Natural killer cell (primary cell): ENCODE measurements at regions not wholly inside any gene's neighbourhood (a gene's known extent, or its start where the extent isn't known, plus 50 kb on each side); places are given as distances from the start of the nearest gene placed in this dataset.

Source experiments
- ATAC-seq, 3 donors: fragments of 150-1000 bp in 2 of 3; fragments of 200-7000 bp in 1 of 3; cut with Tn5 transposase; 1 replicate in 1 of 3; 2 replicates in 2 of 3; pipeline ENCODE4 v1.10.0; 2021; ENCODE audit warnings: mild to moderate bottlenecking in 2 of 3, moderate library complexity in 2 of 3
- DNase-seq, 2 donors: peaks; one replicate each; pipeline versions ENCODE4 v3.0.0 to v3.0.0-alpha.2; 2013 to 2021; ENCODE audit warnings: mixed read lengths in 1 of 2
- H3K27ac ChIP-seq: one replicate; pipeline ENCODE4 v1.5.1; 2013; ENCODE audit warnings: mild to moderate bottlenecking, low read length
- H3K27me3 ChIP-seq: one replicate; pipeline ENCODE4 v1.6.1; 2013; ENCODE audit warnings: low read length; ENCODE audit not compliant: control insufficient read depth, insufficient read depth
- H3K36me3 ChIP-seq: one replicate; pipeline ENCODE4 v1.6.1; 2013; ENCODE audit warnings: low read length; ENCODE audit not compliant: control insufficient read depth, insufficient read depth
- H3K4me1 ChIP-seq: one replicate; pipeline ENCODE4 v1.6.1; 2013; ENCODE audit warnings: low read length; ENCODE audit not compliant: control insufficient read depth, insufficient read depth
- H3K4me3 ChIP-seq: one replicate; pipeline ENCODE4 v1.5.1; 2013; ENCODE audit warnings: low read length
- H3K9me3 ChIP-seq: one replicate; pipeline ENCODE4 v1.6.1; 2013; ENCODE audit warnings: low read length; ENCODE audit not compliant: control insufficient read depth, insufficient read depth
- H3K27ac Mint-ChIP-seq, 2 donors: one replicate each; pipeline ENCODE4 v1.8.0; 2022; ENCODE audit warnings: mild to moderate bottlenecking in 2 of 2, mixed read lengths in 2 of 2, moderate library complexity in 1 of 2
- H3K27me3 Mint-ChIP-seq, 2 donors: one replicate each; pipeline ENCODE4 v1.8.0; 2022; ENCODE audit warnings: low read depth in 2 of 2, mixed read lengths in 2 of 2
- H3K36me3 Mint-ChIP-seq: one replicate; pipeline ENCODE4 v1.8.0; 2022; ENCODE audit warnings: mixed read lengths
- H3K4me1 Mint-ChIP-seq, 2 donors: one replicate each; pipeline ENCODE4 v1.8.0; 2022; ENCODE audit warnings: mixed read lengths in 2 of 2
- H3K4me3 Mint-ChIP-seq: one replicate; pipeline ENCODE4 v1.8.0; 2022; ENCODE audit warnings: mild to moderate bottlenecking, moderate library complexity, mixed read lengths
- H3K9me3 Mint-ChIP-seq, 2 donors: one replicate each; pipeline ENCODE4 v1.8.0; 2022; ENCODE audit warnings: mixed read lengths in 2 of 2
- WGBS: methylation state at CpG from one replicate; pipeline ENCODE4 v1.1.7; 2013; ENCODE audit warnings: missing lambda C conversion rate; ENCODE audit not compliant: insufficient coverage; 5-methylcytosine and 5-hydroxymethylcytosine counted together
- intact Hi-C: fragments of 100-400 bp; cut with micrococcal nuclease; formaldehyde crosslinking; loops from one replicate; pipeline ENCODE4 v1.14.2; 2022
- TF ChIP-seq, protein P1 (sequence below): fragments of 200-600 bp; IDR thresholded peaks from one replicate; pipeline ENCODE4 v1.8.0; 2022; ENCODE audit warnings: antibody characterized with exemption

DNA sequence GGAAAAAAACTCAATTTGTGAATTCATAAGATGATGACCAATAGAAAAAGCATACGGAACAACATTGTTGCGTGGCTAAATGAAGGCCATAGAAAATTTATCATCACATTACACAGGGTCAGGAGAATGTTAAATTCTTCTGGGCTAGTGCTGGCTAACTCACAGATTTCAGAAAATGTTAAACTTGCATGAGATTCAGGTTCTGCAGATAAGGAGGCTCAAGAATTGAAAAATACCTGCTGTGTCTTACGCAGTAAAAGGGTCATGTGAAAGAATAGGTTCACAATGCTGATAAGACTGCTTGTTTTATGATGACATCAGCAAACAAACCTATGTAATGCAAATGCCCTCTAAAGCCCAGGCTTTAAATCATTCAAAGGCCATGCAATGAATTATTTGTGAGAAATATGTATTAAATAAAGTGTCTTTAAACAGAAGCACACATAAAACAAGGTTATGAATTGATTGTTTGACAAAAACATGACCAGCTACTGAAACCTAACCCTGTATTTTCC lies 378.8 kb downstream of the USP25 start:
- H3K9me3 Mint-ChIP-seq = peaks cover 4 to 5% of the 10 kb centered on the region in 2 donors
- Histone ChIP-seq H3K27ac (no peak overlapping the region), H3K4me3 (no peak overlapping the region), H3K36me3 (no peaks in the 10 kb centered on the region), H3K27me3 (no peaks in the 10 kb centered on the region), H3K4me1 (no peaks in the 10 kb centered on the region), H3K9me3 (peaks cover 2% of the 10 kb centered on the region)
- WGBS = 92% methylated on average over 3 of the region's 3 CpGs
- intact Hi-C loops = no loop called here
- ATAC-seq (no peak), DNase-seq (no peak)
- H3K27ac Mint-ChIP-seq = no peak overlapping the region
- TF ChIP-seq, protein P1, sequence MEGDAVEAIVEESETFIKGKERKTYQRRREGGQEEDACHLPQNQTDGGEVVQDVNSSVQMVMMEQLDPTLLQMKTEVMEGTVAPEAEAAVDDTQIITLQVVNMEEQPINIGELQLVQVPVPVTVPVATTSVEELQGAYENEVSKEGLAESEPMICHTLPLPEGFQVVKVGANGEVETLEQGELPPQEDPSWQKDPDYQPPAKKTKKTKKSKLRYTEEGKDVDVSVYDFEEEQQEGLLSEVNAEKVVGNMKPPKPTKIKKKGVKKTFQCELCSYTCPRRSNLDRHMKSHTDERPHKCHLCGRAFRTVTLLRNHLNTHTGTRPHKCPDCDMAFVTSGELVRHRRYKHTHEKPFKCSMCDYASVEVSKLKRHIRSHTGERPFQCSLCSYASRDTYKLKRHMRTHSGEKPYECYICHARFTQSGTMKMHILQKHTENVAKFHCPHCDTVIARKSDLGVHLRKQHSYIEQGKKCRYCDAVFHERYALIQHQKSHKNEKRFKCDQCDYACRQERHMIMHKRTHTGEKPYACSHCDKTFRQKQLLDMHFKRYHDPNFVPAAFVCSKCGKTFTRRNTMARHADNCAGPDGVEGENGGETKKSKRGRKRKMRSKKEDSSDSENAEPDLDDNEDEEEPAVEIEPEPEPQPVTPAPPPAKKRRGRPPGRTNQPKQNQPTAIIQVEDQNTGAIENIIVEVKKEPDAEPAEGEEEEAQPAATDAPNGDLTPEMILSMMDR = no peak
- H3K4me3 Mint-ChIP-seq = no peak overlapping the region
- H3K4me1 Mint-ChIP-seq = no peaks in the 10 kb centered on the region
- no peaks in the 10 kb centered on the region for H3K36me3 Mint-ChIP-seq
- no peaks in the 10 kb centered on the region for H3K27me3 Mint-ChIP-seq

DNA sequence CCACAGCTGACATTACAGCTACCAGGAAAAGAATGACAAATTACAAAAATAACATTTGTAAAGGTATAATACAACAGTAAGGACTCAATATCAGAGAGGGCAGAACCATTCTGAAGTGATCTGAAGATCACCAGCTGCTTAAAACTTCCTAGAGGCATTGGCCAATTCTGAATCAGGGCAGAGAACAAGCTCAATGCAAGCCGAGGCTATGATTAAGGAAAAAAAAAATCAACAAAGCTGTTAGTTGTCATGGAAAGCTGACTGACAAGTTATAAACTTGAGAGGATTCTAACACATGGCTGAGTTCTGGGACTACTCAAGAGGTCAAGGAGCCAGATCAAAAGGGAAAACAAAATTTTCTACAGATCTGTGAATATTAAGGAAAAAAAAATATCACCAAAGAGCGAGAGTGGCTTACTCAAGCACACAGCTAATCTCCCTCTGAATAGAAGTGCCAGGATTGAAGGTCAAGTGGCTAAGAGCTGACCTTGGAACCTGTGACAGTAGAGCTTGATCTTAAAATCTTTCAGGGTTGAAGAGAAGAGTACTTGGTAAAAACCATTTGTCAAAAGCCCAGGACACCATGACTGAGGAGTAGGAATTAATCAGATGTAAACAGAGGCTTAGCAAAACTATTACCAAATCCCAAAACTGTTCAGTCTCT lies 383.4 kb downstream of the USP25 start:
- H3K36me3 Mint-ChIP-seq = no peaks in the 10 kb centered on the region
- Histone ChIP-seq H3K36me3 (no peaks in the 10 kb centered on the region), H3K27me3 (no peaks in the 10 kb centered on the region), H3K4me1 (no peaks in the 10 kb centered on the region), H3K27ac (no peak overlapping the region), H3K4me3 (no peak overlapping the region), H3K9me3 (no peaks in the 10 kb centered on the region)
- peaks cover 0 to 2% of the 10 kb centered on the region in 2 donors for H3K9me3 Mint-ChIP-seq
- no peaks in the 10 kb centered on the region for H3K4me1 Mint-ChIP-seq
- 75% methylated on average over 1 of the region's 2 CpGs for WGBS
- intact Hi-C loops = no loop called here
- H3K4me3 Mint-ChIP-seq = no peak overlapping the region
- no peak overlapping the region for H3K27ac Mint-ChIP-seq
- DNase-seq = no peak
- no peak for ATAC-seq
- TF ChIP-seq, protein P1 = no peak
- H3K27me3 Mint-ChIP-seq = no peaks in the 10 kb centered on the region

DNA sequence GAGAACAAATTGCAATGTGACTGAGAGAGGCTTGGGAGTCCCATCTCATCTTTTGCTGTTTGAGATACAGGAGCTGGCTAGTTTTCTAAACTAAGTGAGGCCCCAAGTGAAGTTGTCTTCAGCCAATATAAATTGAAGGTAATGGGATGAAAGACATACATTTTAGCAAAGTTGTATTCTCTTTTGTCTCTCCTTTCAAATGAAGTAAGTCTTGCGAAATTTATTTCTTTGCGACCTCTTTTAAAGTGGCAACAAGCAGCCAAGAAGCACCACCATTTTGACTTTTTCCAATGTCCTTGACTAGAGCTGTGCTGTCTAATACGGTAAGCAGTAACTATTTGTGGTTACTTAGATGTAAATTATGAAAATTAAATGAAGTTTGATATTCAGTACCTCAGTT lies 385.7 kb downstream of the USP25 start:
- H3K27me3 Mint-ChIP-seq = no peaks in the 10 kb centered on the region
- H3K4me1 ChIP-seq = no peaks in the 10 kb centered on the region
- no peak for ATAC-seq
- no peaks in the 10 kb centered on the region for H3K9me3 ChIP-seq
- no peaks in the 10 kb centered on the region for H3K4me1 Mint-ChIP-seq
- intact Hi-C loops = no loop called here
- H3K4me3 Mint-ChIP-seq = no peak overlapping the region
- TF ChIP-seq, protein P1 = no peak
- no peak for DNase-seq
- H3K9me3 Mint-ChIP-seq = peaks cover 0 to 5% of the 10 kb centered on the region in 2 donors
- H3K27ac Mint-ChIP-seq = no peak overlapping the region
- WGBS = 100% methylated on average over 3 of the region's 3 CpGs
- H3K27me3 ChIP-seq = no peaks in the 10 kb centered on the region
- no peaks in the 10 kb centered on the region for H3K36me3 ChIP-seq
- H3K4me3 ChIP-seq = no peak overlapping the region
- no peaks in the 10 kb centered on the region for H3K36me3 Mint-ChIP-seq
- no peak overlapping the region for H3K27ac ChIP-seq

- Histone ChIP-seq H3K4me3 (no peak overlapping the region), H3K36me3 (no peaks in the 10 kb centered on the region), H3K9me3 (no peaks in the 10 kb centered on the region), H3K27ac (no peak overlapping the region), H3K27me3 (no peaks in the 10 kb centered on the region), H3K4me1 (no peaks in the 10 kb centered on the region)
- peaks cover 0 to 5% of the 10 kb centered on the region in 2 donors for H3K9me3 Mint-ChIP-seq
- H3K27me3 Mint-ChIP-seq = no peaks in the 10 kb centered on the region
- H3K4me1 Mint-ChIP-seq = no peaks in the 10 kb centered on the region
- WGBS = 100% methylated on average over 2 of the region's 2 CpGs
- no peaks in the 10 kb centered on the region for H3K36me3 Mint-ChIP-seq
- no peak for ATAC-seq
- H3K4me3 Mint-ChIP-seq = no peak overlapping the region
- intact Hi-C loops = no loop called here
- DNase-seq = no peak
- H3K27ac Mint-ChIP-seq = no peak overlapping the region
- TF ChIP-seq, protein P1 = no peak
Measured at GRCh38 chr21:16116069-16116468, 386.3 kb downstream of the USP25 start.
